ENCODE measurements at regions not wholly inside any gene's neighbourhood (a gene's known extent, or its start where the extent isn't known, plus 50 kb on each side); places are given as distances from the start of the nearest gene placed in this dataset.
"Not testable (repeated sequence)": the region's sequence is repeated elsewhere in the genome, so short reads cannot be mapped to it uniquely, and the experiment has no call there.

GRCh38 chr12:42030588-42030987 is 114.1 kb downstream of the GXYLT1 start:
- Mint-ChIP-seq H3K4me1 (no peaks in the 10 kb centered on the region), H3K36me3 (no peaks in the 10 kb centered on the region)

GRCh38 chr12:42027546-42027945 is 117.1 kb downstream of the GXYLT1 start:
- Mint-ChIP-seq H3K4me1 (peaks cover 11 to 13% of the 10 kb centered on the region in 2 donors), H3K27me3 (ENCODE audit: low read depth in 3 of 3) (peaks cover 2 to 10% (median 4%) of the 10 kb centered on the region in 3 donors), H3K27ac (no peak overlapping the region), H3K4me3 (no peak overlapping the region), H3K9me3 (no peaks in the 10 kb centered on the region), H3K36me3 (no peaks in the 10 kb centered on the region)
- DNase-seq: no peak

More at GRCh38 chr12:42030588-42030987, 114.1 kb downstream of the GXYLT1 start:
- Mint-ChIP-seq H3K9me3 (no peaks in the 10 kb centered on the region), H3K27me3 (ENCODE audit: low read depth in 3 of 3) (peaks cover 2 to 4% (median 3%) of the 10 kb centered on the region in 3 donors), H3K27ac (no peak overlapping the region), H3K4me3 (no peak overlapping the region)
- no peak for DNase-seq

DNA sequence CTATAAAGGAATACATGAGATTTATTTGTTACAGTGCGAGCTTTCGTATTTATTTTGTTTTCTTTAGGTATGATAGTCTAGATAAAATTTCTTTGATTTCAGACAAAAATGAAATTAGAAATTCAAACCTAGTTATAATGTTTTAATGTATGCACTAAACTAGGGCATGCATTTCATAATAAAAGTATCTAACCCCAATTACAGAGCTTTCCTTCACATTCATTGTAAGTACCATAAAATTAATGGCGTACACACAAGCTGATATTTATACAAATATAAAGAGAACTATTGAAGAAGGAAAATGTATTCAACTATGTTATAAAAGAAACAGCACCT is 120.2 kb downstream of the GXYLT1 start:
- Mint-ChIP-seq H3K27me3 (ENCODE audit: low read depth in 3 of 3) (peaks cover 0 to 8% (median 5%) of the 10 kb centered on the region in 3 donors), H3K36me3 (no peaks in the 10 kb centered on the region), H3K4me1 (peaks cover 11 to 13% of the 10 kb centered on the region in 2 donors), H3K9me3 (no peaks in the 10 kb centered on the region), H3K27ac (no peak overlapping the region), H3K4me3 (peak overlapping the region; percentile 64 to 84 (median 77))
- no peak for DNase-seq

DNA sequence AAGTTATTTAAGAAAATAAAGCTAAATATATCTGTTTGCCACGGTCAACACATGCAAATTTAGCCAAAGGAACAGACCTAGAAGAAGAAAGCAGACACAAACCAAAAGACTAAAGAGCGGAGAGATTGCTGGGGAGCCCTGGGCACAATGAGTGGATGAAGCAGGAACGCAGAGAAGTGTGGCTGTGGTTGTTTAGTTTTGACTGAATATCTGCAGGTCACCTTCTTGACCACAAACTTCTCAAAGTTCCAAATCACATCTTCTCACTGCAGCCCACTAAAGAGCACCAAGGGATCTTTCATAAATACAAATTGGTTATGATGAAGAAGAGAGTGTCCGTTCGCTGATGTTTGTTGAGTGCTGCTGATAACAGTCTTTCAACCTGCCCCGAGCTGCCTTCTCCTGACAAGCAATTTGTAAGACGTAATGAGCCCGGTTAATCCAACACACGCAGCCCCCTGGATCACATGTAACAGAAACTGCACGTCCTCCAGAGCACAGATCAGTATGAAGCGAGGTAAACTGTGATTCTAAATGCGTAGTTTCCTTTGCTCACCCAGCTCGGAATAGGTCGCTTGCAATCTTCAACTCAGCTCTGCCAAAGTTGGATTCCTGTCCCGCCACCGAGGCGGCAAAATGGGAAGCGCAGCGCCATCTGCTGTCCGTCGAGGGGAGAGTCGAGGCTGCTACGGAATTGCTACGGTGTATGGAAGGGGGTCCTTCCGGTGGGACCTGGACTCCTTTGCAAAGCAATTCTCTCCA is 120.8 kb downstream of the GXYLT1 start:
- no peak overlapping the region for H3K27ac Mint-ChIP-seq
- H3K4me1 Mint-ChIP-seq: peaks cover 11 to 13% of the 10 kb centered on the region in 2 donors
- peak overlapping the region; percentile 64 to 84 (median 77) for H3K4me3 Mint-ChIP-seq
- DNase-seq: peak; percentile 47 to 52 (median 51)
- no peaks in the 10 kb centered on the region for H3K36me3 Mint-ChIP-seq
- peaks cover 0 to 8% (median 3%) of the 10 kb centered on the region in 3 donors for H3K27me3 Mint-ChIP-seq (ENCODE audit: low read depth in 3 of 3)
- no peaks in the 10 kb centered on the region for H3K9me3 Mint-ChIP-seq

- not testable (repeated sequence) for H3K27me3 Mint-ChIP-seq (ENCODE audit: low read depth in 3 of 3); H3K4me3 Mint-ChIP-seq; H3K27ac Mint-ChIP-seq; H3K36me3 Mint-ChIP-seq; DNase-seq; H3K9me3 Mint-ChIP-seq
- peaks cover 11 to 13% of the 10 kb centered on the region in 2 donors for H3K4me1 Mint-ChIP-seq
Measured at GRCh38 chr12:42021937-42022336, 122.7 kb downstream of the GXYLT1 start.

DNA sequence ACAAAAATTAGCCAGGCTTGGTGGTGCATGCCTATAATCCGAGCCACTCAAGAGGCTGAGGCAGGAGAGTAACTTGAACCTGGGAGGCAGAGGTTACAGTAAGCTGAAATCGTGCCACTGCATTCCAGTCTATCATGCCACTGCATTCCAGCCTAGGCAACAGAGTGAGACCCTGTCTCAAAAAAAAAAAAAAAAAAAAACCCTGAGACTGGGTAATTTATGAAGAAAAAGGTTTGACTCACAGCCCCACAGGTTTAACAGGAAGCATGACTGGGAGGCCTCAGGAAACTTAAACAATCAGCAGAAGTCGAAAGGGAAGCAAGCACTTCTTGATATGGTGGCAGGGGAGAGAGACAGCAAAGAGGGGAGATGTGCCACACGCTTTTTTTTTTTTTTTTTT is 123.2 kb downstream of the GXYLT1 start:
- H3K27ac Mint-ChIP-seq: no peak overlapping the region
- no peak overlapping the region for H3K4me3 Mint-ChIP-seq
- peaks cover 0 to 9% (median 2%) of the 10 kb centered on the region in 3 donors for H3K27me3 Mint-ChIP-seq (ENCODE audit: low read depth in 3 of 3)
- no peaks in the 10 kb centered on the region for H3K9me3 Mint-ChIP-seq
- peaks cover 11 to 13% of the 10 kb centered on the region in 2 donors for H3K4me1 Mint-ChIP-seq
- peaks cover 0 to 3% (median 0%) of the 10 kb centered on the region in 3 donors for H3K36me3 Mint-ChIP-seq
- DNase-seq: no peak

DNA sequence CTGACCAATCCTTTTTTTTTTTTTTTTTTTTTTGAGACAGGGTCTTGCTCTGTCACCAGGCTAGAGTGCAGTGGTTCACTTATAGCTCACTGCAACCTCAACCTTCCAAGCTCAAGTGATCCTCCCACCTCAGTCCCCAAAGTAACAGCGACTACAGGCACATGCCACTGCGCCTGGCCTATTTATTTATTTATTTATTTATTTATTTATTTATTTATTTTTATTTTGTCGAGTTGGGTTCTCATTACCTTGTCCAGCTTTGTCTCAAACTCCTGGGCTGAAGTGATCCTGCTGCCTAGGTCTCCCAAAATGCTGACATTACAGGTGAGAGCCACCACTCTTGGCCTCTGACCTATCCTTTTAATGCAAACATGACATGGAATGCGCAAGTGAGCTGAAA is 124.4 kb downstream of the GXYLT1 start:
- peaks cover 11 to 13% of the 10 kb centered on the region in 2 donors for H3K4me1 Mint-ChIP-seq
- no peak overlapping the region for H3K27ac Mint-ChIP-seq
- H3K27me3 Mint-ChIP-seq (ENCODE audit: low read depth in 3 of 3): peaks cover 0 to 9% (median 2%) of the 10 kb centered on the region in 3 donors
- H3K9me3 Mint-ChIP-seq: no peaks in the 10 kb centered on the region
- no peak overlapping the region for H3K4me3 Mint-ChIP-seq
- H3K36me3 Mint-ChIP-seq: peaks cover 0 to 5% (median 0%) of the 10 kb centered on the region in 3 donors
- DNase-seq: no peak

GRCh38 chr12:42019746-42020145 is 124.9 kb downstream of the GXYLT1 start:
- no peak overlapping the region for H3K27ac Mint-ChIP-seq
- no peak for DNase-seq
- peaks cover 0 to 9% (median 2%) of the 10 kb centered on the region in 3 donors for H3K27me3 Mint-ChIP-seq (ENCODE audit: low read depth in 3 of 3)
- no peaks in the 10 kb centered on the region for H3K9me3 Mint-ChIP-seq
- peaks cover 11 to 13% of the 10 kb centered on the region in 2 donors for H3K4me1 Mint-ChIP-seq
- peaks cover 0 to 5% (median 0%) of the 10 kb centered on the region in 3 donors for H3K36me3 Mint-ChIP-seq
- no peak overlapping the region for H3K4me3 Mint-ChIP-seq

- Mint-ChIP-seq H3K36me3 (peaks cover 0 to 5% (median 0%) of the 10 kb centered on the region in 3 donors), H3K9me3 (no peaks in the 10 kb centered on the region), H3K27me3 (ENCODE audit: low read depth in 3 of 3) (peaks cover 0 to 2% (median 2%) of the 10 kb centered on the region in 3 donors), H3K4me1 (no peaks in the 10 kb centered on the region), H3K27ac (no peak overlapping the region), H3K4me3 (no peak overlapping the region)
- DNase-seq: no peak
Measured at GRCh38 chr12:42017051-42017450, 127.6 kb downstream of the GXYLT1 start.

- no peak for DNase-seq
- Mint-ChIP-seq H3K36me3 (peaks cover 0 to 5% (median 0%) of the 10 kb centered on the region in 3 donors), H3K4me3 (no peak overlapping the region), H3K27ac (no peak overlapping the region), H3K9me3 (no peaks in the 10 kb centered on the region), H3K4me1 (peaks cover 11 to 15% of the 10 kb centered on the region in 2 donors), H3K27me3 (ENCODE audit: low read depth in 3 of 3) (peaks cover 0 to 2% (median 2%) of the 10 kb centered on the region in 3 donors)
Measured at GRCh38 chr12:42015051-42015461, 129.6 kb downstream of the GXYLT1 start.

DNA sequence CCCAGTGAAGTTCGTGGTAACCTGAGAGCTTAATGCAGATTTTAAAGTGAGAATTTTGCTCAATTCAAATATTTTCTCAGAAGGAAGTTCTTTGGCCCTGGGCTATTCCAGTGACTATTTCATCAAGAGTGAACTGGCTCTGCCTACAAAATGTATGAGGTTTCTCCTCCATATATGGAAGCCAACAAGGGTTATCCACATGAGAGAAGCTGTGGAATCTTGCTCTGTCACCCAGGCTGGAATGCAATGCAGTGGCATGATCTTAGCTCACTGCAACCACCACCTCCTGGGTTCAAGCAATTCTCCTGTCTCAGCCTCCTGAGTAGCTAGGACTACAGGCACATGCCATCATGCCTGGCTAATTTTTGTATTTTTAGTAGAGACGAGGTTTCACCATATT is 132.2 kb downstream of the GXYLT1 start:
- DNase-seq; H3K27me3 Mint-ChIP-seq (ENCODE audit: low read depth in 3 of 3); H3K9me3 Mint-ChIP-seq; H3K36me3 Mint-ChIP-seq; H3K4me3 Mint-ChIP-seq; H3K27ac Mint-ChIP-seq: not testable (repeated sequence)
- H3K4me1 Mint-ChIP-seq: peaks cover 11 to 16% of the 10 kb centered on the region in 2 donors

GRCh38 chr12:42010715-42011114 is 134.0 kb downstream of the GXYLT1 start:
- Mint-ChIP-seq H3K36me3 (no peaks in the 10 kb centered on the region), H3K4me1 (peaks cover 11 to 16% of the 10 kb centered on the region in 2 donors), H3K4me3 (peak overlapping the region in 1 of 5 donors; percentile 30), H3K27ac (peak overlapping the region in 2 of 6 donors; percentile 28 to 34), H3K9me3 (no peaks in the 10 kb centered on the region), H3K27me3 (ENCODE audit: low read depth in 3 of 3) (no peaks in the 10 kb centered on the region)
- peak; percentile 20 to 35 (median 29) for DNase-seq

GRCh38 chr12:42010257-42010656 is 134.4 kb downstream of the GXYLT1 start:
- DNase-seq: no peak
- no peak overlapping the region for H3K4me3 Mint-ChIP-seq
- no peaks in the 10 kb centered on the region for H3K36me3 Mint-ChIP-seq
- no peaks in the 10 kb centered on the region for H3K27me3 Mint-ChIP-seq (ENCODE audit: low read depth in 3 of 3)
- H3K4me1 Mint-ChIP-seq: peaks cover 11 to 16% of the 10 kb centered on the region in 2 donors
- H3K9me3 Mint-ChIP-seq: no peaks in the 10 kb centered on the region
- peak overlapping the region in 2 of 6 donors; percentile 28 to 34 for H3K27ac Mint-ChIP-seq

DNA sequence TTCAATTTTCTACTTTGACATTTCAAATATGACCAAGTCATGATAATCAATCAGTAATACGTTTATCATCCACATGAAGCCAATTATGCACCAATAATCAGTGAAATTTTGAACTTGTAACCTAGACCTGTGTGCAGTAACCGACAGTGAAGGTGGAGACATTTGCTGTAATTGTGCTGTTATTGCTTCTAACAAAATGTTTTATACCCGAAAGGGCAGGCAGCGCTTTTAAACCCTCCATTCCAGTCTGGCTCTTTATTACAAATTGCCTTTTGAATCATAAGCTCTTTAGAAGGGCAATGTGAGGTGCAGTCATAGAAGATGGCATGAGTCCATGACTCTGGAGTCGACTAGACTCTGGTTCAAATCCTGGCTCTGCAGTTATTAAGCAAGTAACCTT is 135.7 kb downstream of the GXYLT1 start:
- Mint-ChIP-seq H3K4me1 (peaks cover 11 to 16% of the 10 kb centered on the region in 2 donors), H3K36me3 (no peaks in the 10 kb centered on the region), H3K4me3 (no peak overlapping the region)

More for the DNA sequence above, 135.7 kb downstream of the GXYLT1 start:
- H3K27me3 Mint-ChIP-seq (ENCODE audit: low read depth in 3 of 3): no peaks in the 10 kb centered on the region
- no peak overlapping the region for H3K27ac Mint-ChIP-seq
- no peak for DNase-seq
- no peaks in the 10 kb centered on the region for H3K9me3 Mint-ChIP-seq
